Kidney (tissue), 10 donors: ENCODE measurements at regions not wholly inside any gene's neighbourhood (a gene's known extent, or its start where the extent isn't known, plus 50 kb on each side); places are given as distances from the start of the nearest gene placed in this dataset.
"Not testable (repeated sequence)": the region's sequence is repeated elsewhere in the genome, so short reads cannot be mapped to it uniquely, and the experiment has no call there.

Source experiments
- DNase-seq, 5 donors: peaks; one replicate each; pipeline ENCODE4 v3.0.0-alpha.2; 2013 to 2020
- FAIRE-seq: peaks from 2 replicates; lab custom pipeline; 2012; peaks lifted over from hg19 to GRCh38; lab: Jason Lieb, UNC
- H3K27ac ChIP-seq, 2 donors: one replicate each; pipeline ENCODE4 v1.7.0; 2013; ENCODE audit warnings: low read depth in 2 of 2, low read length in 2 of 2, inconsistent platforms in 1 of 2
- H3K27me3 ChIP-seq: one replicate; pipeline ENCODE4 v1.7.1; 2013; ENCODE audit warnings: low read length, inconsistent platforms; ENCODE audit not compliant: control insufficient read depth, insufficient read depth
- H3K36me3 ChIP-seq, 3 donors: one replicate each; pipeline versions ENCODE4 v1.7.0 to v1.7.1; 2013; ENCODE audit warnings: low read length in 3 of 3, control low read depth in 1 of 3, inconsistent platforms in 1 of 3; ENCODE audit not compliant: insufficient read depth in 3 of 3, control insufficient read depth in 2 of 3
- H3K4me1 ChIP-seq, 3 donors: one replicate each; pipeline versions ENCODE4 v1.7.0 to v1.7.1; 2013; ENCODE audit warnings: low read length in 3 of 3, inconsistent platforms in 1 of 3, low read depth in 1 of 3; ENCODE audit not compliant: control insufficient read depth in 2 of 3, insufficient read depth in 2 of 3
- H3K4me3 ChIP-seq, 3 donors: one replicate each; pipeline versions ENCODE4 v1.7.0 to v1.8.1; 2013; ENCODE audit warnings: low read length in 3 of 3, control low read depth in 1 of 3, inconsistent platforms in 1 of 3
- H3K9ac ChIP-seq, 3 donors: one replicate each; pipeline versions ENCODE4 v1.7.0 to v1.7.1; 2013; ENCODE audit warnings: low read length in 3 of 3, control low read depth in 1 of 3, inconsistent platforms in 1 of 3
- H3K9me3 ChIP-seq, 3 donors: one replicate each; pipeline versions ENCODE4 v1.7.0 to v1.7.1; 2013; ENCODE audit warnings: low read length in 3 of 3, control low read depth in 1 of 3, inconsistent platforms in 1 of 3; ENCODE audit not compliant: control insufficient read depth in 2 of 3, insufficient read depth in 1 of 3
- intact Hi-C: fragments of 100-400 bp; cut with DNase I; formaldehyde crosslinking; loops from one replicate; pipeline ENCODE4 v1.11.1; 2022
- donor health status: control.
- donor health status: control.
- donor health status: DM: yes; HTN: yes; CAD: no.
- donor health status: Normal renal cell carcinoma (clear cell type).

DNA sequence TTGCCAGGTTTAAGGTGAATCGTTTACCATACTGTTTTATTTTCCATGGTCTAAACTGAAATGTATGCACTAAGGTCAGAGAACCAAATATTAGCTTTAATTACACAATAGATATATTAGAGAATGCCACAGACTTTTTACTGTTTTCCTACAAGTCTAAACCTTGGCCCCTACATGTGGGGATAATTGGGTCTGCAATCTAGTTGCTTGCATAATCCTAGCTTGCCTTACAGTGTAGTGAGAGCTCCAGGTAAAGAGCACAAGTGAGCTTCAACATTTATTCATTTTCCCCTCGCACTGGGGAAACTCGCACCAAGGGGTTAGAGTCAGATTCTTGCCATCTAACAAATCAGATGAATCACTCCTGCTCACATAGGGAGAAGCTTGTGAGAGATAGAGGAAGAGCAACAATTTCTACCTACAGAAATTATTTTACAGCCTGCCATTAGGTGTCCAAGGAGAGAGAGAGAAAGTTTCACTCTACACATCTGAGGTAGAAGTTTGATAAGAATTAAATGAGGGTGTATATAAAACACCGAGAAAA lies 82.0 kb upstream of the RGPD2 start:
- FAIRE-seq, intact Hi-C loops, H3K9me3 ChIP-seq, DNase-seq, H3K27me3 ChIP-seq, H3K4me3 ChIP-seq, H3K4me1 ChIP-seq, H3K9ac ChIP-seq, H3K27ac ChIP-seq, H3K36me3 ChIP-seq: not testable (repeated sequence)

DNA sequence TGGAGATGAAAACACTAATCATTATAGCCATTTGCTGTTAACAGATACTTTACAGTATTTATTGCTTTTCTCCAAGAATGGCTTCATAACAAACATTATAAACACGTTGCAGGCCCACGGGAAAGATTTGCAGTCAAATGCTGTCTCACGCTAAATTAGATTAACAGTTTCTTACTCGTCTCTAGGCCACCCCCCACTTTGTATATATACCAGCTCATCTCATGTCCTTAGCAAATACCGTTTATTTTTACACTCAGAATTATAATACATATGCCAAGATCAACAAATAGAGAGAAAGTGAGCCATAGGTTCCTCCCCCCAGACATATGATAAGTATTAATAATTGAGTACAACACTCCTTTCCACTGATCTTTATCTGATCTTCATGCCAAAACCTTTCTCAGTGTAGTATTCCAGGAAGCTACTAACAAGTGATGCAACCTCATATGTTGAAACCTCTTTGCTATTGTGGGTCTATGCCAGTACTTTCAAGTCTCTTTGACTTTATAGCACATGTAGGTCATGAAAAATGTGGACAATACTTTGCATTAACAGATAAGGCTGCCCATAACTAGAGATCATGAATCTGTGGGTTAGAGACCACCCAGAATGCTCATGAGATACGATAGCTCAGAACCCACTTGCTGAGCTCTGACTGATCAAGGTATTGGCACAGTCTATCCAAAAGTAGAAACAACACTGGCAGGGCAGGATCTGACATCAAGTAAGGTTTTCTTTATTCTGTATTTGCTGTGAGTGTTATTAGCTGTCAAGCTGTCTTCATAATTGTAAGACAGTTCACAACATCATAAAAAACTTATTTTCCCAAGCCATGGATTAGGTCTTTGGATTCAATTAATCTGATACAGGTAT lies 77.9 kb upstream of the RGPD2 start:
- H3K27ac ChIP-seq, H3K27me3 ChIP-seq, DNase-seq, H3K9me3 ChIP-seq, intact Hi-C loops, H3K9ac ChIP-seq, H3K4me1 ChIP-seq, H3K36me3 ChIP-seq, FAIRE-seq, H3K4me3 ChIP-seq: not testable (repeated sequence)

DNA sequence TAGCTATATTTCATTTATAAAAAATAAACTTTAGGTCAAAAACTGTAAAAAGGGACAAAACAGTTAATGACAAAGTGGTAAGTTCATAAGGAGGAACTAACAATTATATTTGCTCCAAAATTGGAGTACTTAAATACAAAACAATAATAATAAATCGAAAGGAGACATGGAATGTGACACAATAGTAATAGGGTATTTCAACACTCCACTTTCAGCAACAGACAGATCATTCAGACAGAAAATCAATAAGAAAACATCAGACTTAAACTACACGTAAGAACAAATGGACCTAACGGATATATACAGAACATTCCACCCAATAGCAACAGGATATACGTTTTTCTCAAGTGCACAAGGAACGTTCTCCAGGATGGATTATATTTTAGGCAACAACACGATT lies 58.1 kb upstream of the RGPD2 start:
- H3K9me3 ChIP-seq, H3K4me3 ChIP-seq, intact Hi-C loops, H3K9ac ChIP-seq, DNase-seq, H3K36me3 ChIP-seq, H3K27ac ChIP-seq, H3K27me3 ChIP-seq, H3K4me1 ChIP-seq, FAIRE-seq: not testable (repeated sequence)
